GM23338 (cell line): ENCODE measurements at regions not wholly inside any gene's neighbourhood (a gene's known extent, or its start where the extent isn't known, plus 50 kb on each side); places are given as distances from the start of the nearest gene placed in this dataset.

ENCODE experiments used
- ATAC-seq: fragments of 200-7000 bp; cut with Tn5 transposase; 3 replicates; pipeline ENCODE4 v1.9.1; 2020
- DNase-seq: peaks from one replicate; pipeline ENCODE4 v3.0.0-alpha.2; 2015; ENCODE audit warnings: low spot score
- H2AFZ ChIP-seq: fragments of 200-600 bp; sonication (generic); 2 replicates; pipeline ENCODE4 v1.8.0; 2016; ENCODE audit warnings: antibody characterized with exemption, mild to moderate bottlenecking, moderate library complexity
- H3F3A ChIP-seq: fragments of 200-600 bp; sonication (generic); replicated peaks from 2 replicates; pipeline ENCODE4 v1.8.0; 2017; ENCODE audit warnings: antibody characterized with exemption, mixed run types, low read depth
- H3K27ac ChIP-seq: fragments of 200-600 bp; sonication (generic); 2 replicates; pipeline ENCODE4 v1.6.1; 2016; ENCODE audit warnings: low read depth
- H3K27me3 ChIP-seq: fragments of 200-600 bp; sonication (generic); 2 replicates; pipeline ENCODE4 v1.8.0; 2016; ENCODE audit warnings: mild to moderate bottlenecking, mixed run types, moderate library complexity; ENCODE audit not compliant: insufficient read depth
- H3K36me3 ChIP-seq: fragments of 200-600 bp; sonication (generic); 2 replicates; pipeline ENCODE4 v1.8.0; 2016; ENCODE audit warnings: mild to moderate bottlenecking; ENCODE audit not compliant: insufficient read depth
- H3K4me1 ChIP-seq: fragments of 200-600 bp; sonication (generic); 2 replicates; pipeline ENCODE4 v1.8.0; 2016; ENCODE audit warnings: mild to moderate bottlenecking, moderate library complexity; ENCODE audit not compliant: insufficient read depth
- H3K4me2 ChIP-seq: fragments of 200-600 bp; sonication (generic); 2 replicates; pipeline ENCODE4 v1.7.1; 2017; ENCODE audit warnings: mixed run types
- H3K4me3 ChIP-seq: fragments of 200-600 bp; sonication (generic); 2 replicates; pipeline ENCODE4 v1.6.1; 2016; ENCODE audit warnings: mixed run types
- H3K79me2 ChIP-seq: fragments of 200-600 bp; sonication (generic); replicated peaks from 2 replicates; pipeline ENCODE4 v1.8.0; 2017; ENCODE audit warnings: mild to moderate bottlenecking; ENCODE audit not compliant: insufficient read depth
- H3K9me2 ChIP-seq: fragments of 200-600 bp; sonication (generic); 2 replicates; pipeline ENCODE4 v1.8.0; 2017; ENCODE audit not compliant: insufficient read depth
- H4K20me1 ChIP-seq: fragments of 200-600 bp; sonication (generic); replicated peaks from 2 replicates; pipeline ENCODE4 v1.8.0; 2017; ENCODE audit warnings: mild to moderate bottlenecking; ENCODE audit not compliant: insufficient read depth
- H3K27ac Mint-ChIP-seq: 2 replicates; pipeline ENCODE4 v1.8.0; 2020; ENCODE audit warnings: inconsistent platforms, mild to moderate bottlenecking, moderate library complexity, mixed read lengths
- H3K27me3 Mint-ChIP-seq: 3 replicates; pipeline ENCODE4 v1.8.0; 2022; ENCODE audit warnings: low read depth, mild to moderate bottlenecking, moderate library complexity, mixed read lengths, inconsistent platforms; ENCODE audit not compliant: insufficient read depth, poor library complexity
- H3K36me3 Mint-ChIP-seq: 3 replicates; pipeline ENCODE4 v1.8.0; 2021; ENCODE audit warnings: low read depth, mild to moderate bottlenecking, inconsistent platforms, moderate library complexity, mixed read lengths
- H3K4me1 Mint-ChIP-seq: 3 replicates; pipeline ENCODE4 v1.8.0; 2020; ENCODE audit warnings: mild to moderate bottlenecking, inconsistent platforms, mixed read lengths
- H3K4me3 Mint-ChIP-seq: 3 replicates; pipeline ENCODE4 v1.8.0; 2021; ENCODE audit warnings: moderate library complexity, mild to moderate bottlenecking, inconsistent platforms, mixed read lengths
- H3K9me3 Mint-ChIP-seq: 3 replicates; pipeline ENCODE4 v1.8.0; 2020; ENCODE audit warnings: moderate library complexity, mild to moderate bottlenecking, inconsistent platforms, mixed read lengths
- CREB1 ChIP-seq: fragments of 250-450 bp; sonication (Bioruptor Pico); IDR thresholded peaks from 2 replicates; pipeline ENCODE4 v1.5.0; 2020; ENCODE audit warnings: low read depth, mild to moderate bottlenecking, moderate library complexity
- CTCF ChIP-seq, 2 experiments: fragments of 200-600 bp in 1 of 2; sonication (generic) in 1 of 2; conservative IDR thresholded peaks; 2 replicates each; pipeline versions ENCODE4 v1.5.1 to v1.6.1; 2016 to 2017; ENCODE audit warnings: antibody characterized with exemption in 2 of 2, low read depth in 2 of 2, mild to moderate bottlenecking in 2 of 2, moderate library complexity in 1 of 2
- EZH2 ChIP-seq: fragments of 200-600 bp; sonication (generic); IDR thresholded peaks from one replicate; pipeline ENCODE4 v1.8.0; 2017; ENCODE audit warnings: antibody characterized with exemption, mild to moderate bottlenecking, low read depth; ENCODE audit not compliant: unreplicated experiment
- NANOG ChIP-seq: IDR thresholded peaks from 2 replicates; pipeline ENCODE4 v1.6.1; 2016; ENCODE audit warnings: antibody characterized with exemption, borderline replicate concordance
- REST ChIP-seq: IDR thresholded peaks from one replicate; pipeline ENCODE4 v1.6.1; 2018; ENCODE audit warnings: antibody characterized with exemption; ENCODE audit not compliant: unreplicated experiment
- ZNF114 ChIP-seq: fragments of 250-450 bp; sonication (Bioruptor Pico); IDR thresholded peaks from 2 replicates; pipeline ENCODE4 v1.5.0; 2020; ENCODE audit warnings: mild to moderate bottlenecking, moderate library complexity
- TF ChIP-seq, protein P1 (sequence below): fragments of 250-450 bp; sonication (Bioruptor Pico); IDR thresholded peaks from 2 replicates; pipeline ENCODE4 v1.5.0; 2020; ENCODE audit warnings: mild to moderate bottlenecking, moderate library complexity

DNA sequence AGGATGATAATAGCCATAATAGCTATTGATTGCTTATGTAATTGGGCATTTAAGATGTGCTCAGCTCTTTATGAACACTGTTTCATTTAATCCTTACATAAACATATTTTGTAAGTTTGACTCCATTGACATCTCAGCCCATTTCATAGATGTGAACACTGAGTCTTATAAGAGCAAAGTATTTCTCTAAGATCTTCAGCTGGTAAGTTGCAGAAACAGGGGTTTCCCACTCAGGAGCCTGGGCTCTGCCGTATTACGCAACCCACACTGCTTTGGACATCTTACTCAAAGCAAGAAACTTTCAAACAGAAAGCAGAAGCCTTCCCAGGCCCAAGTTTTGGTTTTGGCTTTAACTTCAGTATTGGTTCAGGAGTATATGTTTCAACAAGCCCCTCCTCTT, 705.1 kb downstream of the MED13L start:
- DNase-seq (peak; percentile 5), ATAC-seq (no peak)
- Mint-ChIP-seq H3K27ac (no peak overlapping the region), H3K9me3 (no peaks in the 10 kb centered on the region), H3K36me3 (no peaks in the 10 kb centered on the region), H3K27me3 (peaks cover 2% of the 10 kb centered on the region), H3K4me3 (no peak overlapping the region), H3K4me1 (peaks cover 16% of the 10 kb centered on the region)
- H3K79me2 ChIP-seq: no peaks in the 10 kb centered on the region
- no peaks in the 10 kb centered on the region for H3K9me2 ChIP-seq
- no peak overlapping the region for H3K4me3 ChIP-seq
- H2AFZ ChIP-seq: peak overlapping the region; percentile 63; the same call in 1 of the 2 replicates
- H4K20me1 ChIP-seq: no peaks in the 10 kb centered on the region
- no peak for TF ChIP-seq NANOG
- no peak for TF ChIP-seq CTCF (conservative IDR thresholded peaks at IDR 0.05; ENCODE audit: low read depth in 2 of 2)
- no peak for TF ChIP-seq EZH2
- no peak for TF ChIP-seq REST
- no peak for TF ChIP-seq CREB1 (CRISPR knock-in tag)
- TF ChIP-seq ZNF114 (CRISPR knock-in tag): no peak
- TF ChIP-seq, protein P1, sequence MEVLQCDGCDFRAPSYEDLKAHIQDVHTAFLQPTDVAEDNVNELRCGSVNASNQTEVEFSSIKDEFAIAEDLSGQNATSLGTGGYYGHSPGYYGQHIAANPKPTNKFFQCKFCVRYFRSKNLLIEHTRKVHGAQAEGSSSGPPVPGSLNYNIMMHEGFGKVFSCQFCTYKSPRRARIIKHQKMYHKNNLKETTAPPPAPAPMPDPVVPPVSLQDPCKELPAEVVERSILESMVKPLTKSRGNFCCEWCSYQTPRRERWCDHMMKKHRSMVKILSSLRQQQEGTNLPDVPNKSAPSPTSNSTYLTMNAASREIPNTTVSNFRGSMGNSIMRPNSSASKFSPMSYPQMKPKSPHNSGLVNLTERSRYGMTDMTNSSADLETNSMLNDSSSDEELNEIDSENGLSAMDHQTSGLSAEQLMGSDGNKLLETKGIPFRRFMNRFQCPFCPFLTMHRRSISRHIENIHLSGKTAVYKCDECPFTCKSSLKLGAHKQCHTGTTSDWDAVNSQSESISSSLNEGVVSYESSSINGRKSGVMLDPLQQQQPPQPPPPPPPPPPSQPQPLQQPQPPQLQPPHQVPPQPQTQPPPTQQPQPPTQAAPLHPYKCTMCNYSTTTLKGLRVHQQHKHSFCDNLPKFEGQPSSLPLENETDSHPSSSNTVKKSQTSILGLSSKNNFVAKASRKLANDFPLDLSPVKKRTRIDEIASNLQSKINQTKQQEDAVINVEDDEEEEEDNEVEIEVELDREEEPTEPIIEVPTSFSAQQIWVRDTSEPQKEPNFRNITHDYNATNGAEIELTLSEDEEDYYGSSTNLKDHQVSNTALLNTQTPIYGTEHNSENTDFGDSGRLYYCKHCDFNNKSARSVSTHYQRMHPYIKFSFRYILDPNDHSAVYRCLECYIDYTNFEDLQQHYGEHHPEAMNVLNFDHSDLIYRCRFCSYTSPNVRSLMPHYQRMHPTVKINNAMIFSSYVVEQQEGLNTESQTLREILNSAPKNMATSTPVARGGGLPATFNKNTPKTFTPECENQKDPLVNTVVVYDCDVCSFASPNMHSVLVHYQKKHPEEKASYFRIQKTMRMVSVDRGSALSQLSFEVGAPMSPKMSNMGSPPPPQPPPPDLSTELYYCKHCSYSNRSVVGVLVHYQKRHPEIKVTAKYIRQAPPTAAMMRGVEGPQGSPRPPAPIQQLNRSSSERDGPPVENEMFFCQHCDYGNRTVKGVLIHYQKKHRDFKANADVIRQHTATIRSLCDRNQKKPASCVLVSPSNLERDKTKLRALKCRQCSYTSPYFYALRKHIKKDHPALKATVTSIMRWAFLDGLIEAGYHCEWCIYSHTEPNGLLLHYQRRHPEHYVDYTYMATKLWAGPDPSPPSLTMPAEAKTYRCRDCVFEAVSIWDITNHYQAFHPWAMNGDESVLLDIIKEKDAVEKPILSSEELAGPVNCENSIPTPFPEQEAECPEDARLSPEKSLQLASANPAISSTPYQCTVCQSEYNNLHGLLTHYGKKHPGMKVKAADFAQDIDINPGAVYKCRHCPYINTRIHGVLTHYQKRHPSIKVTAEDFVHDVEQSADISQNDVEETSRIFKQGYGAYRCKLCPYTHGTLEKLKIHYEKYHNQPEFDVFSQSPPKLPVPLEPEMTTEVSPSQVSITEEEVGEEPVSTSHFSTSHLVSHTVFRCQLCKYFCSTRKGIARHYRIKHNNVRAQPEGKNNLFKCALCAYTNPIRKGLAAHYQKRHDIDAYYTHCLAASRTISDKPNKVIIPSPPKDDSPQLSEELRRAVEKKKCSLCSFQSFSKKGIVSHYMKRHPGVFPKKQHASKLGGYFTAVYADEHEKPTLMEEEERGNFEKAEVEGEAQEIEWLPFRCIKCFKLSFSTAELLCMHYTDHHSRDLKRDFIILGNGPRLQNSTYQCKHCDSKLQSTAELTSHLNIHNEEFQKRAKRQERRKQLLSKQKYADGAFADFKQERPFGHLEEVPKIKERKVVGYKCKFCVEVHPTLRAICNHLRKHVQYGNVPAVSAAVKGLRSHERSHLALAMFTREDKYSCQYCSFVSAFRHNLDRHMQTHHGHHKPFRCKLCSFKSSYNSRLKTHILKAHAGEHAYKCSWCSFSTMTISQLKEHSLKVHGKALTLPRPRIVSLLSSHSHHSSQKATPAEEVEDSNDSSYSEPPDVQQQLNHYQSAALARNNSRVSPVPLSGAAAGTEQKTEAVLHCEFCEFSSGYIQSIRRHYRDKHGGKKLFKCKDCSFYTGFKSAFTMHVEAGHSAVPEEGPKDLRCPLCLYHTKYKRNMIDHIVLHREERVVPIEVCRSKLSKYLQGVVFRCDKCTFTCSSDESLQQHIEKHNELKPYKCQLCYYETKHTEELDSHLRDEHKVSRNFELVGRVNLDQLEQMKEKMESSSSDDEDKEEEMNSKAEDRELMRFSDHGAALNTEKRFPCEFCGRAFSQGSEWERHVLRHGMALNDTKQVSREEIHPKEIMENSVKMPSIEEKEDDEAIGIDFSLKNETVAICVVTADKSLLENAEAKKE (CRISPR knock-in tag): no peak
- no peaks in the 10 kb centered on the region for H3K27me3 ChIP-seq
- H3F3A ChIP-seq: no peaks in the 10 kb centered on the region
- no peak overlapping the region for H3K27ac ChIP-seq
- H3K4me1 ChIP-seq: peaks cover 11% of the 10 kb centered on the region
- H3K4me2 ChIP-seq: no peak overlapping the region
- no peaks in the 10 kb centered on the region for H3K36me3 ChIP-seq
